K562 (cell line): ENCODE measurements at regions not wholly inside any gene's neighbourhood (a gene's known extent, or its start where the extent isn't known, plus 50 kb on each side); places are given as distances from the start of the nearest gene placed in this dataset.

Source experiments
- ATAC-seq: fragments of 200-7000 bp; cut with Tn5 transposase; 3 replicates; pipeline ENCODE4 v1.9.1; 2020; ENCODE audit warnings: moderate library complexity
- BruUV-seq: library from RNA; stranded (reverse); fragments of 400-500 nt; replicated peaks from 2 replicates; lab custom pipeline; 2021; lab: Mats Ljungman, UMichigan
- CTCF ChIA-PET: fragments of 300-600 bp; formaldehyde crosslinking; extraction: SDS; loops from one replicate; lab custom pipeline; 2021; ENCODE audit warnings: low intra/inter-chr PET ratio; lab: Yijun Ruan, JAX
- POLR2A ChIA-PET: fragments of 300-600, 350-650 bp; sonication (Branson Sonifier 250); formaldehyde crosslinking; extraction: SDS; loops from one replicate; lab custom pipeline; 2021; ENCODE audit warnings: antibody characterized with exemption, inconsistent platforms; lab: Yijun Ruan, JAX
- DNase-seq, 4 experiments: peaks; one replicate each; pipeline versions ENCODE4 v3.0.0 to v3.0.0-alpha.2; 2011 to 2018; ENCODE audit warnings: low spot score in 3 of 4, mixed read lengths in 3 of 4; ENCODE audit errors: extremely low read depth in 1 of 4
- FAIRE-seq: peaks from 2 replicates; lab custom pipeline; 2011; peaks lifted over from hg19 to GRCh38; lab: Jason Lieb, UNC
- H2AFZ ChIP-seq: 2 replicates; pipeline ENCODE4 v1.6.0; 2011; ENCODE audit warnings: low read depth, low read length, control low read depth, inconsistent platforms
- H3K27ac ChIP-seq: fragments of 200-600 bp; 3 replicates; pipeline ENCODE4 v1.8.0; 2011; ENCODE audit warnings: low read depth, mild to moderate bottlenecking, control low read depth, inconsistent platforms, low read length, moderate library complexity, mixed read lengths; ENCODE audit errors: extremely low read depth
- H3K27me3 ChIP-seq, 2 experiments: fragments of 300-600 bp in 1 of 2; 2 replicates in 1 of 2; 3 replicates in 1 of 2; pipeline versions ENCODE4 v1.6.0 to v1.8.0; 2011; ENCODE audit warnings: inconsistent platforms in 2 of 2, low read length in 2 of 2, mild to moderate bottlenecking in 1 of 2, mixed read lengths in 1 of 2, moderate library complexity in 1 of 2; ENCODE audit not compliant: control insufficient read depth in 2 of 2, insufficient read depth in 2 of 2
- H3K36me3 ChIP-seq: fragments of 300-600 bp; 3 replicates; pipeline ENCODE4 v1.8.0; 2011; ENCODE audit warnings: mild to moderate bottlenecking, low read length, inconsistent platforms; ENCODE audit not compliant: control insufficient read depth, insufficient read depth
- H3K4me1 ChIP-seq, 2 experiments: fragments of 200-600 bp in 1 of 2; replicated peaks in 1 of 2; 2 replicates in 1 of 2; 3 replicates in 1 of 2; pipeline versions ENCODE4 v1.5.1 to v1.8.0; 2011; ENCODE audit warnings: inconsistent platforms in 2 of 2, low read length in 2 of 2, mild to moderate bottlenecking in 1 of 2, mixed read lengths in 1 of 2, moderate library complexity in 1 of 2; ENCODE audit not compliant: control insufficient read depth in 2 of 2, insufficient read depth in 2 of 2
- H3K4me2 ChIP-seq: 2 replicates; pipeline ENCODE4 v1.6.1; 2011; ENCODE audit warnings: low read length, control low read depth, inconsistent platforms, mixed read lengths; ENCODE audit not compliant: insufficient read depth
- H3K4me3 ChIP-seq: fragments of 200-600 bp; sonication (generic), shearing (Covaris generic); 2 replicates; pipeline ENCODE4 v1.5.1; 2016; ENCODE audit warnings: control low read depth, inconsistent platforms
- H3K79me2 ChIP-seq: fragments of 200-600 bp; 3 replicates; pipeline ENCODE4 v1.8.0; 2011; ENCODE audit warnings: low read length, inconsistent platforms; ENCODE audit not compliant: control insufficient read depth, insufficient read depth
- H3K9ac ChIP-seq, 2 experiments: 2 replicates each; pipeline versions ENCODE4 v1.6.0 to v1.6.1; 2011; ENCODE audit warnings: low read depth in 2 of 2, low read length in 2 of 2, control low read depth in 1 of 2, inconsistent platforms in 1 of 2, mild to moderate bottlenecking in 1 of 2, mixed read lengths in 1 of 2; ENCODE audit not compliant: insufficient read depth in 1 of 2
- H3K9me1 ChIP-seq: one replicate; pipeline ENCODE4 v1.6.0; 2011; ENCODE audit warnings: inconsistent platforms, mild to moderate bottlenecking, low read length, moderate library complexity; ENCODE audit not compliant: control insufficient read depth, insufficient read depth
- H3K9me3 ChIP-seq: replicated peaks from 2 replicates; pipeline ENCODE4 v1.5.1; 2011; ENCODE audit warnings: low read depth, low read length, inconsistent platforms; ENCODE audit not compliant: control insufficient read depth, insufficient read depth
- H4K20me1 ChIP-seq: replicated peaks from 2 replicates; pipeline ENCODE4 v1.6.1; 2011; ENCODE audit warnings: low read length, inconsistent platforms, mixed read lengths; ENCODE audit not compliant: control insufficient read depth, insufficient read depth
- FOXK2 ChIP-seq, 2 experiments: fragments of 450-650 bp; IDR thresholded peaks in 1 of 2; conservative IDR thresholded peaks in 1 of 2; 2 replicates each; pipeline ENCODE4 v1.6.1; 2016; ENCODE audit warnings: low read depth in 2 of 2, mild to moderate bottlenecking in 1 of 2
- WGBS: fragments of 100-300 bp; shearing (Covaris generic); methylation state at CpG from one replicate; pipeline ENCODE4 v1.1.6; 2016; ENCODE audit warnings: low coverage, mixed read lengths; ENCODE audit not compliant: insufficient coverage; ENCODE audit errors: missing lambda C conversion rate; 5-methylcytosine and 5-hydroxymethylcytosine counted together
- in situ Hi-C: fragments of 300-500 bp; cut with MboI; formaldehyde crosslinking; loops from 4 replicates; pipeline ENCODE4 v1.15.0; 2018; ENCODE audit warnings: inconsistent platforms, mixed read lengths
- intact Hi-C: fragments of 100-400 bp; cut with micrococcal nuclease; formaldehyde crosslinking; loops from 2 replicates; pipeline ENCODE4 v1.14.2; 2022
- TF ChIP-seq, protein P1 (sequence below): fragments of 450-650 bp; conservative IDR thresholded peaks from 2 replicates; pipeline ENCODE4 v1.6.1; 2016; ENCODE audit warnings: missing genetic modification characterization, low read depth, mild to moderate bottlenecking, missing compliant biosample characterization, moderate library complexity
- TF ChIP-seq, protein P2 (sequence below): IDR thresholded peaks from 2 replicates; pipeline ENCODE4 v1.6.1; 2011; ENCODE audit warnings: borderline replicate concordance, low read depth, mild to moderate bottlenecking, moderate library complexity, low read length; ENCODE audit not compliant: insufficient read depth, poor library complexity, severe bottlenecking

DNA sequence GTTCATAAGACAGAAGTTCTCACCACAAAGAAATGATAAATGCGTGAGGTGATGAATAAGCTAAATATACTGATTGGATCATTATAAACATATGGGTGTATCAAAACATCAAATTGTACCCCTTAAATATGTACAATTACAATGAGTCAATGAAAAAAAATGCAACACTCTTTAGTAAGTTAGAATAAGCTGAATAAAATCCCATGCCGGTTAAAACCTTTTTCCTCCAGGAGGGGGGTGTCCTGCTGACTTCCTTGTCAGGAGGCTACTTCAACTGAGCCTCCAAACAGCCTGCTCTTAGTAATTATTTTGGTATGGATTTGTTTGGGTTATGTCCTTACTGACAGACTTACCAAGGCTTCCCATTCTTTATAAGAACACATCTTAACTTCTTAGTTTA is 649.1 kb downstream of the INHBA start:
- Histone ChIP-seq H3K79me2 (no peaks in the 10 kb centered on the region), H3K27ac (no peak overlapping the region)
- no peak for DNase-seq
- FAIRE-seq: no peak
- 3% methylated on average over 2 of the region's 2 CpGs for WGBS
- TF ChIP-seq, protein P1, sequence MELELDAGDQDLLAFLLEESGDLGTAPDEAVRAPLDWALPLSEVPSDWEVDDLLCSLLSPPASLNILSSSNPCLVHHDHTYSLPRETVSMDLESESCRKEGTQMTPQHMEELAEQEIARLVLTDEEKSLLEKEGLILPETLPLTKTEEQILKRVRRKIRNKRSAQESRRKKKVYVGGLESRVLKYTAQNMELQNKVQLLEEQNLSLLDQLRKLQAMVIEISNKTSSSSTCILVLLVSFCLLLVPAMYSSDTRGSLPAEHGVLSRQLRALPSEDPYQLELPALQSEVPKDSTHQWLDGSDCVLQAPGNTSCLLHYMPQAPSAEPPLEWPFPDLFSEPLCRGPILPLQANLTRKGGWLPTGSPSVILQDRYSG (tag): no peak
- TF ChIP-seq, protein P2, sequence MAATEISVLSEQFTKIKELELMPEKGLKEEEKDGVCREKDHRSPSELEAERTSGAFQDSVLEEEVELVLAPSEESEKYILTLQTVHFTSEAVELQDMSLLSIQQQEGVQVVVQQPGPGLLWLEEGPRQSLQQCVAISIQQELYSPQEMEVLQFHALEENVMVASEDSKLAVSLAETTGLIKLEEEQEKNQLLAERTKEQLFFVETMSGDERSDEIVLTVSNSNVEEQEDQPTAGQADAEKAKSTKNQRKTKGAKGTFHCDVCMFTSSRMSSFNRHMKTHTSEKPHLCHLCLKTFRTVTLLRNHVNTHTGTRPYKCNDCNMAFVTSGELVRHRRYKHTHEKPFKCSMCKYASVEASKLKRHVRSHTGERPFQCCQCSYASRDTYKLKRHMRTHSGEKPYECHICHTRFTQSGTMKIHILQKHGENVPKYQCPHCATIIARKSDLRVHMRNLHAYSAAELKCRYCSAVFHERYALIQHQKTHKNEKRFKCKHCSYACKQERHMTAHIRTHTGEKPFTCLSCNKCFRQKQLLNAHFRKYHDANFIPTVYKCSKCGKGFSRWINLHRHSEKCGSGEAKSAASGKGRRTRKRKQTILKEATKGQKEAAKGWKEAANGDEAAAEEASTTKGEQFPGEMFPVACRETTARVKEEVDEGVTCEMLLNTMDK: no peak
- no peak for TF ChIP-seq FOXK2 (conservative IDR thresholded peaks at IDR 0.05 in 1 of 2, IDR thresholded peaks at IDR 0.05 in 1 of 2; ENCODE audit: low read depth in 2 of 2)
- TF ChIP-seq, all 486 proteins: peak for 0
- Histone ChIP-seq H3K9ac (no peak overlapping the region), H3K9me3 (no peaks in the 10 kb centered on the region), H3K27me3 (no peaks in the 10 kb centered on the region), H3K4me3 (no peak overlapping the region), H3K36me3 (no peaks in the 10 kb centered on the region), H3K4me1 (no peaks in the 10 kb centered on the region), H3K9me1 (no peaks in the 10 kb centered on the region), H3K4me2 (no peak overlapping the region), H4K20me1 (no peaks in the 10 kb centered on the region), H2AFZ (no peak overlapping the region)
- no peak for ATAC-seq
- ChIA-PET CTCF (no interaction called here), POLR2A (no interaction called here)
- in situ Hi-C loops: no loop called here
- BruUV-seq: no TSS peak
- intact Hi-C loops: no loop called here
